ENCODE measurements at regions not wholly inside any gene's neighbourhood (a gene's known extent, or its start where the extent isn't known, plus 50 kb on each side); places are given as distances from the start of the nearest gene placed in this dataset.

GRCh38 chr11:109972181-109972715, 120.9 kb upstream of the ZC3H12C start:
- no peak for ATAC-seq
- in situ Hi-C loops (cut with HindIII; ENCODE audit: low pct_unique_long_range_greater_than_20kb, low sequenced_read_pairs) (no loop called here), intact Hi-C loops (cut with micrococcal nuclease; ENCODE audit: unreplicated experiment) (no loop called here)
- Histone ChIP-seq H3K36me3 (ENCODE audit: control insufficient read depth, insufficient read depth, low read length) (no peaks in the 10 kb centered on the region), H3K4me3 (ENCODE audit: low read depth in 2 of 2, low read length in 2 of 2) (no peak overlapping the region), H3K4me1 (ENCODE audit: control insufficient read depth, insufficient read depth, low read length) (no peaks in the 10 kb centered on the region), H3K27me3 (ENCODE audit: control insufficient read depth, insufficient read depth, low read length) (no peaks in the 10 kb centered on the region; the same call in 1 of the 2 replicates), H3K27ac (ENCODE audit: low read length) (no peak overlapping the region), H3K9me3 (ENCODE audit: control insufficient read depth, insufficient read depth, low read depth, low read length) (no peaks in the 10 kb centered on the region)
- TF ChIP-seq SIN3A (IDR thresholded peaks at IDR 0.05; ENCODE audit: borderline replicate concordance, insufficient read depth, low read depth, low read length): no peak
- TF ChIP-seq POLR2AphosphoS5 (IDR thresholded peaks at IDR 0.05; ENCODE audit: low read depth, low read length): no peak
- TF ChIP-seq, protein P1, sequence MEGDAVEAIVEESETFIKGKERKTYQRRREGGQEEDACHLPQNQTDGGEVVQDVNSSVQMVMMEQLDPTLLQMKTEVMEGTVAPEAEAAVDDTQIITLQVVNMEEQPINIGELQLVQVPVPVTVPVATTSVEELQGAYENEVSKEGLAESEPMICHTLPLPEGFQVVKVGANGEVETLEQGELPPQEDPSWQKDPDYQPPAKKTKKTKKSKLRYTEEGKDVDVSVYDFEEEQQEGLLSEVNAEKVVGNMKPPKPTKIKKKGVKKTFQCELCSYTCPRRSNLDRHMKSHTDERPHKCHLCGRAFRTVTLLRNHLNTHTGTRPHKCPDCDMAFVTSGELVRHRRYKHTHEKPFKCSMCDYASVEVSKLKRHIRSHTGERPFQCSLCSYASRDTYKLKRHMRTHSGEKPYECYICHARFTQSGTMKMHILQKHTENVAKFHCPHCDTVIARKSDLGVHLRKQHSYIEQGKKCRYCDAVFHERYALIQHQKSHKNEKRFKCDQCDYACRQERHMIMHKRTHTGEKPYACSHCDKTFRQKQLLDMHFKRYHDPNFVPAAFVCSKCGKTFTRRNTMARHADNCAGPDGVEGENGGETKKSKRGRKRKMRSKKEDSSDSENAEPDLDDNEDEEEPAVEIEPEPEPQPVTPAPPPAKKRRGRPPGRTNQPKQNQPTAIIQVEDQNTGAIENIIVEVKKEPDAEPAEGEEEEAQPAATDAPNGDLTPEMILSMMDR (IDR thresholded peaks at IDR 0.05): no peak
- no peak for TF ChIP-seq TCF7L2 (IDR thresholded peaks at IDR 0.05; ENCODE audit: low read depth, low read length)
- TF ChIP-seq, protein P2, sequence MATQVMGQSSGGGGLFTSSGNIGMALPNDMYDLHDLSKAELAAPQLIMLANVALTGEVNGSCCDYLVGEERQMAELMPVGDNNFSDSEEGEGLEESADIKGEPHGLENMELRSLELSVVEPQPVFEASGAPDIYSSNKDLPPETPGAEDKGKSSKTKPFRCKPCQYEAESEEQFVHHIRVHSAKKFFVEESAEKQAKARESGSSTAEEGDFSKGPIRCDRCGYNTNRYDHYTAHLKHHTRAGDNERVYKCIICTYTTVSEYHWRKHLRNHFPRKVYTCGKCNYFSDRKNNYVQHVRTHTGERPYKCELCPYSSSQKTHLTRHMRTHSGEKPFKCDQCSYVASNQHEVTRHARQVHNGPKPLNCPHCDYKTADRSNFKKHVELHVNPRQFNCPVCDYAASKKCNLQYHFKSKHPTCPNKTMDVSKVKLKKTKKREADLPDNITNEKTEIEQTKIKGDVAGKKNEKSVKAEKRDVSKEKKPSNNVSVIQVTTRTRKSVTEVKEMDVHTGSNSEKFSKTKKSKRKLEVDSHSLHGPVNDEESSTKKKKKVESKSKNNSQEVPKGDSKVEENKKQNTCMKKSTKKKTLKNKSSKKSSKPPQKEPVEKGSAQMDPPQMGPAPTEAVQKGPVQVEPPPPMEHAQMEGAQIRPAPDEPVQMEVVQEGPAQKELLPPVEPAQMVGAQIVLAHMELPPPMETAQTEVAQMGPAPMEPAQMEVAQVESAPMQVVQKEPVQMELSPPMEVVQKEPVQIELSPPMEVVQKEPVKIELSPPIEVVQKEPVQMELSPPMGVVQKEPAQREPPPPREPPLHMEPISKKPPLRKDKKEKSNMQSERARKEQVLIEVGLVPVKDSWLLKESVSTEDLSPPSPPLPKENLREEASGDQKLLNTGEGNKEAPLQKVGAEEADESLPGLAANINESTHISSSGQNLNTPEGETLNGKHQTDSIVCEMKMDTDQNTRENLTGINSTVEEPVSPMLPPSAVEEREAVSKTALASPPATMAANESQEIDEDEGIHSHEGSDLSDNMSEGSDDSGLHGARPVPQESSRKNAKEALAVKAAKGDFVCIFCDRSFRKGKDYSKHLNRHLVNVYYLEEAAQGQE (IDR thresholded peaks at IDR 0.05; ENCODE audit: insufficient read depth in 1 of 2, low read depth in 2 of 2, low read length in 1 of 2): no peak
- ChIA-PET CTCF (no interaction called here), POLR2A (no interaction called here)
- no TSS peak for BruUV-seq (replicated peaks)
- no peak for DNase-seq (ENCODE audit: low read depth, low spot score)

DNA sequence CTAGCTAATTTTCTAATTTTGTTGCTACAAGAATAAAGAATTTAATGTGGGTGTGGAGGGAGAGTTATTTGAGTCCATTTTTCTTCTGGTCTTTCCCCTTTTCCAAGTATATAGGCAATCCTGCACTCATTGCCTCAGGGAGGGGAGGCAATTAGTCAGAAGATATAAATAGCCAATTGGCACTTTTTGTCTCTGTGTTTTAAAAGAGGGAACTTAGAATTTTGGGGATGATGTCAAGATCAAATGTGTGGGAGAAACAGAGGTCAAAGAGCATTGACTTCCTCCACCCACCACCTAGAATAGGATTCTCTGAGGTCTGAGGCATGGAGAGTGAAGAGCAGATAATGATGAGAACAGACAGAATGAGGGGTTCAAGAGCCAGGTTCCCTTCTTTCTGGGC, 120.3 kb upstream of the ZC3H12C start:
- H3K27me3 ChIP-seq (ENCODE audit: control insufficient read depth, insufficient read depth, low read length): no peaks in the 10 kb centered on the region; the same call in 1 of the 2 replicates
- CTCF ChIA-PET: no interaction called here
- no peak overlapping the region for H3K27ac ChIP-seq (ENCODE audit: low read length)
- in situ Hi-C loops (cut with HindIII; ENCODE audit: low pct_unique_long_range_greater_than_20kb, low sequenced_read_pairs) (no loop called here), intact Hi-C loops (cut with micrococcal nuclease; ENCODE audit: unreplicated experiment) (no loop called here)
- no peaks in the 10 kb centered on the region for H3K36me3 ChIP-seq (ENCODE audit: control insufficient read depth, insufficient read depth, low read length)
- no peak for DNase-seq (ENCODE audit: low read depth, low spot score)
- no peak overlapping the region for H3K4me3 ChIP-seq (ENCODE audit: low read depth in 2 of 2, low read length in 2 of 2)
- no TSS peak for BruUV-seq (replicated peaks)
- POLR2A ChIA-PET: no interaction called here
- ATAC-seq: no peak
- TF ChIP-seq POLR2AphosphoS5 (IDR thresholded peaks at IDR 0.05; ENCODE audit: low read depth, low read length) (no peak), TCF7L2 (IDR thresholded peaks at IDR 0.05; ENCODE audit: low read depth, low read length) (no peak), SIN3A (IDR thresholded peaks at IDR 0.05; ENCODE audit: borderline replicate concordance, insufficient read depth, low read depth, low read length) (no peak)
- TF ChIP-seq, protein P2 (IDR thresholded peaks at IDR 0.05; ENCODE audit: insufficient read depth in 1 of 2, low read depth in 2 of 2, low read length in 1 of 2): no peak
- TF ChIP-seq, protein P1 (IDR thresholded peaks at IDR 0.05): no peak
- H3K4me1 ChIP-seq (ENCODE audit: control insufficient read depth, insufficient read depth, low read length): no peaks in the 10 kb centered on the region
- no peaks in the 10 kb centered on the region for H3K9me3 ChIP-seq (ENCODE audit: control insufficient read depth, insufficient read depth, low read depth, low read length)

All from Panc1 (cell line).